ENCODE measurements at regions not wholly inside any gene's neighbourhood (a gene's known extent, or its start where the extent isn't known, plus 50 kb on each side); places are given as distances from the start of the nearest gene placed in this dataset.

- DNase-seq (ENCODE audit: low read depth) = no peak
- TF ChIP-seq, protein P1, sequence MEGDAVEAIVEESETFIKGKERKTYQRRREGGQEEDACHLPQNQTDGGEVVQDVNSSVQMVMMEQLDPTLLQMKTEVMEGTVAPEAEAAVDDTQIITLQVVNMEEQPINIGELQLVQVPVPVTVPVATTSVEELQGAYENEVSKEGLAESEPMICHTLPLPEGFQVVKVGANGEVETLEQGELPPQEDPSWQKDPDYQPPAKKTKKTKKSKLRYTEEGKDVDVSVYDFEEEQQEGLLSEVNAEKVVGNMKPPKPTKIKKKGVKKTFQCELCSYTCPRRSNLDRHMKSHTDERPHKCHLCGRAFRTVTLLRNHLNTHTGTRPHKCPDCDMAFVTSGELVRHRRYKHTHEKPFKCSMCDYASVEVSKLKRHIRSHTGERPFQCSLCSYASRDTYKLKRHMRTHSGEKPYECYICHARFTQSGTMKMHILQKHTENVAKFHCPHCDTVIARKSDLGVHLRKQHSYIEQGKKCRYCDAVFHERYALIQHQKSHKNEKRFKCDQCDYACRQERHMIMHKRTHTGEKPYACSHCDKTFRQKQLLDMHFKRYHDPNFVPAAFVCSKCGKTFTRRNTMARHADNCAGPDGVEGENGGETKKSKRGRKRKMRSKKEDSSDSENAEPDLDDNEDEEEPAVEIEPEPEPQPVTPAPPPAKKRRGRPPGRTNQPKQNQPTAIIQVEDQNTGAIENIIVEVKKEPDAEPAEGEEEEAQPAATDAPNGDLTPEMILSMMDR (conservative IDR thresholded peaks at IDR 0.05; ENCODE audit: low read length) = no peak
- H3K4me3 ChIP-seq (ENCODE audit: low read length) = no peak overlapping the region
These were observed 488.9 kb downstream of the SH2D4B start for GRCh38 chr10:81026591-81026990.

GRCh38 chr10:81027223-81027622 lies 489.5 kb downstream of the SH2D4B start:
- H3K4me3 ChIP-seq (ENCODE audit: low read length) = no peak overlapping the region
- DNase-seq (ENCODE audit: low read depth) = no peak
- TF ChIP-seq, protein P1 (conservative IDR thresholded peaks at IDR 0.05; ENCODE audit: low read length) = no peak

DNA sequence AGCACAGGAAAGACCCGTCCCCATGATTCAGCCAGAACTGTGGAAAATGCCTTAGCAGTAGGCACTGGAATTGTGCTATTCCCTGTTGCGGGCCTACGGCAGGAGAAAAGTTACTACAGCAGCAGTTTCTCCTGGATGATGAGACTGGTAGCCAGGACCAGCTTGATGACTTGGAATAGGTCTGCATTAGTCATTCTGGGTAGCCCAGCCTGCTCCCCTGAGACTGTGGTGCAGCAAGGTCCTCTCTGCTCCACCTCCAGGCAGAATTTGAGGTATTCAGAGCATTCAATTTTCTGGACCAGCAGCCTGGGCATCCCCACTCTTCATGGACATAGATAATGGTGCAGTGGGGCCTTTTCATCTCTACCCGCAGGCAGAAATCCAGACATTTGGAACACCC lies 490.0 kb downstream of the SH2D4B start:
- no peak for DNase-seq (ENCODE audit: low read depth)
- TF ChIP-seq, protein P1 (conservative IDR thresholded peaks at IDR 0.05; ENCODE audit: low read length) = no peak
- no peak overlapping the region for H3K4me3 ChIP-seq (ENCODE audit: low read length)

DNA sequence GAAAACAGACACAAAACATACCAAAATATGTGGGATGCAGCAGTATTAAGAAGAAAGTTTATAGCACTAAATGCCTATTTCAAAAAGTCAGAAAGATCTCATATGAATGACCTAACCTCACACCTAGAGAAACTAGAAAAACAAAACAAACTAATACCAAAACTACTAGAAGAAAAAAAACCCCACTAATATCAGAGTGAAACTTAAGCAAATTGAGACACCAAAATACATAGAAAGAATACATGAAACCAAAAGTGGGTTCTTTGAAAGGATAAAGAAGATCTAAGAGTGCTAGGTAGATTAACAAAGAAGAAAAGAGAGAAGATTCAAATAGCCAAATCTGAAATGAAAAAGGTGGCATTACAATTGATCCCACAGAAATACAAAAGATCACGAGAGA lies 494.1 kb downstream of the SH2D4B start:
- DNase-seq (ENCODE audit: low read depth) = no peak
- TF ChIP-seq, protein P1 (conservative IDR thresholded peaks at IDR 0.05; ENCODE audit: low read length) = no peak
- H3K4me3 ChIP-seq (ENCODE audit: low read length) = no peak overlapping the region

DNA sequence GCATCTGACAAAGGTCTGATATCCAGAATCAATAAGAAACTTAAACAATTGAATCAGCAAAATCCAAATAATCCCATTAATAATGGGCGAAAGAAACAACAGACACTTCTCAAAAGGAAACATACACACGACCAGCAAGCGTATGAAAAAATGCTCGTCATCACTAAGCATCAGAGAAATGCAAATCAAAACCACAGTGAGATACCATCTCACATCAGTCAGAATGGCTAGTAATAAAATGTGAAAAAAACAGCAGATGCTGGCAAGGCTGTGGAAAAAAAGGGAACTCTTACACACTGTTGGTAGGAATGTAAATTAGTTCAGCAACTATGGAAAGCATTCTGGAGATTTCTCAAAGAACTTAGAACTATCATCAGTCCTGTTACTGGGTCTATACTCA lies 496.7 kb downstream of the SH2D4B start:
- TF ChIP-seq, protein P1 (conservative IDR thresholded peaks at IDR 0.05; ENCODE audit: low read length) = no peak
- DNase-seq (ENCODE audit: low read depth) = no peak

DNA sequence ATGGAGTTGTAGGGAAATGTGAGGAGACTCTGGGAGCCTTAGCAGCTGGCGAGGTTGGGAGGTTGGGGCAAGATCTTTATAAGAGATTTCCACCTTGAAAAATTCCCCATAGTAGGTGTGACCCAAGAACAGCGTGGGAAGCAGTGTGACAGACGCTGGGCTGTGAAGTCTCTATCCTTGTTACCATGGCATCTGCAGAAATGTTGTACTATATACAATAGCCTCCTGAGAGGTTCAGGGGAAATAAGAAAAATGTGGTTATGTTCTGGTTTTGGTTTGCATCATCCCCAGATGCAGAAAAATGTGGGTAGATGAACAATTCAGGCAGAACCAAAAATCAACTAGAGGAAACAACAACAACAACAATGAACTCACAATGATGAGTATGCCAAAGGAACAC lies 498.6 kb downstream of the SH2D4B start:
- H3K4me3 ChIP-seq (ENCODE audit: low read length) = no peak overlapping the region
- TF ChIP-seq, protein P1 (conservative IDR thresholded peaks at IDR 0.05; ENCODE audit: low read length) = no peak
- no peak for DNase-seq (ENCODE audit: low read depth)

More for the DNA sequence above, 496.7 kb downstream of the SH2D4B start:
- no peak overlapping the region for H3K4me3 ChIP-seq (ENCODE audit: low read length)

- H3K4me3 ChIP-seq (ENCODE audit: low read length) = no peak overlapping the region
- TF ChIP-seq, protein P1 (conservative IDR thresholded peaks at IDR 0.05; ENCODE audit: low read length) = no peak
- no peak for DNase-seq (ENCODE audit: low read depth)
These were observed 502.3 kb downstream of the SH2D4B start for GRCh38 chr10:81040031-81040430.
